OCI-LY7 (cell line): ENCODE measurements at regions not wholly inside any gene's neighbourhood (a gene's known extent, or its start where the extent isn't known, plus 50 kb on each side); places are given as distances from the start of the nearest gene placed in this dataset.

ENCODE experiments used
- BruUV-seq: library from RNA; stranded (reverse); fragments of 400-500 nt; replicated peaks from 2 replicates; lab custom pipeline; 2021; lab: Mats Ljungman, UMichigan
- CTCF ChIA-PET: fragments of 300-600 bp; sonication (Branson Sonifier 250); formaldehyde crosslinking; loops from one replicate; lab custom pipeline; 2022; ENCODE audit warnings: antibody characterized with exemption; ENCODE audit not compliant: unreplicated experiment; lab: Charles Lee
- POLR2A ChIA-PET: fragments of 300-600 bp; sonication (Branson Sonifier 250); formaldehyde crosslinking; loops from one replicate; lab custom pipeline; 2022; ENCODE audit warnings: antibody characterized with exemption; lab: Charles Lee
- DNase-seq: peaks from one replicate; pipeline ENCODE4 v3.0.0-alpha.2; 2015; ENCODE audit warnings: low spot score
- H2AFZ ChIP-seq: fragments of 200-600 bp; sonication (generic), shearing (Covaris generic); 2 replicates; pipeline ENCODE4 v1.6.1; 2014; ENCODE audit warnings: mild to moderate bottlenecking, antibody characterized with exemption, low read length, moderate library complexity
- H3K27ac ChIP-seq: fragments of 200-600 bp; sonication (generic); 2 replicates; pipeline ENCODE4 v1.5.1; 2014; ENCODE audit warnings: mixed run types, low read depth, mild to moderate bottlenecking, moderate library complexity, low read length, inconsistent platforms; ENCODE audit not compliant: poor library complexity, severe bottlenecking
- H3K36me3 ChIP-seq: fragments of 200-600 bp; sonication (generic); 2 replicates; pipeline ENCODE4 v1.6.1; 2014; ENCODE audit warnings: mild to moderate bottlenecking, antibody characterized with exemption, low read length, moderate library complexity, mixed read lengths; ENCODE audit not compliant: insufficient read depth
- H3K4me1 ChIP-seq: fragments of 200-600 bp; sonication (generic); 2 replicates; pipeline ENCODE4 v1.5.1; 2014; ENCODE audit warnings: mild to moderate bottlenecking, low read length; ENCODE audit not compliant: insufficient read depth, poor library complexity, severe bottlenecking
- H3K4me2 ChIP-seq: fragments of 200-600 bp; sonication (generic); 2 replicates; pipeline ENCODE4 v1.6.1; 2014; ENCODE audit warnings: mild to moderate bottlenecking, low read length
- H3K4me3 ChIP-seq: fragments of 200-600 bp; sonication (generic); 2 replicates; pipeline ENCODE4 v1.5.1; 2014; ENCODE audit warnings: mild to moderate bottlenecking, low read depth, low read length; ENCODE audit not compliant: poor library complexity, severe bottlenecking
- H3K79me2 ChIP-seq: fragments of 200-600 bp; sonication (generic); 2 replicates; pipeline ENCODE4 v1.6.1; 2016; ENCODE audit warnings: low read depth, mild to moderate bottlenecking, low read length, moderate library complexity, mixed read lengths; ENCODE audit not compliant: insufficient read depth
- H3K9me2 ChIP-seq: fragments of 200-600 bp; sonication (generic); 2 replicates; pipeline ENCODE4 v1.6.1; 2016; ENCODE audit warnings: mild to moderate bottlenecking, low read length, mixed read lengths; ENCODE audit not compliant: insufficient read depth
- H3K9me3 ChIP-seq: fragments of 200-600 bp; sonication (generic); 2 replicates; pipeline ENCODE4 v1.6.1; 2014; ENCODE audit warnings: mild to moderate bottlenecking, mixed run types, low read length, mixed read lengths
- H4K20me1 ChIP-seq: fragments of 200-600 bp; sonication (generic); 2 replicates; pipeline ENCODE4 v1.6.1; 2014; ENCODE audit warnings: mild to moderate bottlenecking, antibody characterized with exemption, low read length, moderate library complexity, mixed read lengths; ENCODE audit not compliant: insufficient read depth
- EZH2phosphoT487 ChIP-seq: fragments of 200-600 bp; sonication (generic); IDR thresholded peaks from 2 replicates; pipeline ENCODE4 v1.6.1; 2018; ENCODE audit warnings: low read depth, borderline replicate concordance, mild to moderate bottlenecking, mixed run types, antibody characterized with exemption, low read length, moderate library complexity, mixed read lengths
- intact Hi-C: fragments of 100-400 bp; cut with micrococcal nuclease; formaldehyde crosslinking; loops from one replicate; pipeline ENCODE4 v1.10.0; 2022; ENCODE audit not compliant: unreplicated experiment
- TF ChIP-seq, protein P1 (sequence below): fragments of 200-600 bp; sonication (generic); conservative IDR thresholded peaks from 2 replicates; pipeline ENCODE4 v1.5.1; 2014; ENCODE audit warnings: mild to moderate bottlenecking, antibody characterized with exemption, low read length, moderate library complexity, mixed read lengths

DNA sequence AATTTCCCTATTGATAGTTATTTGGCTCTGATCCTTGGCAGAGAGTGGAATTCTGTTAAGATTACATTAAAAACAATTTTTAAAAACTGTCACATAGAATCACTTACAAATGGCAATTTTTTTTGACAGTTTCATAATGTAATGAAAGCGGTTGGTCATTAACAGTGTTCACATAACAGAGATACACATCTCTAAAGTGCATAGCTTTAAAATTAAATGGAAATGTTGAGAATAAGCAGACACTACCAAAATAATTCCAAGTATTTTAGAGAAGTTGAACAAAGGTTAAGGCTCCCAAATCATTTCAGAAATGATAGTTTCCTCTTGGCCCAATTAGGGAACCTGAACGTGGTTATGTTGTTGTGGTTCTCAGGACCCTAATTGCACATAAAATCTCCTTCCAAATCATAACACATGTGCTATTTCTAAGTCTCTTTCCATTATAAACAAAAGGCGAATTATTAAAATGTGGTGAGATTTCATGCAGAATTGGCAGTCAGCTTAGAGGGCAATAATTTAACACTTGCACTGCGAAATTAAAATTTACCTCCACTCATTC, 528.9 kb upstream of the FZD8 start:
- Histone ChIP-seq H3K9me3 (no peaks in the 10 kb centered on the region), H2AFZ (no peak overlapping the region), H3K79me2 (no peaks in the 10 kb centered on the region), H3K4me1 (no peaks in the 10 kb centered on the region), H4K20me1 (no peaks in the 10 kb centered on the region), H3K27ac (no peak overlapping the region), H3K36me3 (no peaks in the 10 kb centered on the region), H3K4me2 (no peak overlapping the region), H3K9me2 (no peaks in the 10 kb centered on the region), H3K4me3 (no peak overlapping the region)
- POLR2A ChIA-PET: no interaction called here
- TF ChIP-seq, protein P1, sequence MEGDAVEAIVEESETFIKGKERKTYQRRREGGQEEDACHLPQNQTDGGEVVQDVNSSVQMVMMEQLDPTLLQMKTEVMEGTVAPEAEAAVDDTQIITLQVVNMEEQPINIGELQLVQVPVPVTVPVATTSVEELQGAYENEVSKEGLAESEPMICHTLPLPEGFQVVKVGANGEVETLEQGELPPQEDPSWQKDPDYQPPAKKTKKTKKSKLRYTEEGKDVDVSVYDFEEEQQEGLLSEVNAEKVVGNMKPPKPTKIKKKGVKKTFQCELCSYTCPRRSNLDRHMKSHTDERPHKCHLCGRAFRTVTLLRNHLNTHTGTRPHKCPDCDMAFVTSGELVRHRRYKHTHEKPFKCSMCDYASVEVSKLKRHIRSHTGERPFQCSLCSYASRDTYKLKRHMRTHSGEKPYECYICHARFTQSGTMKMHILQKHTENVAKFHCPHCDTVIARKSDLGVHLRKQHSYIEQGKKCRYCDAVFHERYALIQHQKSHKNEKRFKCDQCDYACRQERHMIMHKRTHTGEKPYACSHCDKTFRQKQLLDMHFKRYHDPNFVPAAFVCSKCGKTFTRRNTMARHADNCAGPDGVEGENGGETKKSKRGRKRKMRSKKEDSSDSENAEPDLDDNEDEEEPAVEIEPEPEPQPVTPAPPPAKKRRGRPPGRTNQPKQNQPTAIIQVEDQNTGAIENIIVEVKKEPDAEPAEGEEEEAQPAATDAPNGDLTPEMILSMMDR: no peak
- TF ChIP-seq EZH2phosphoT487: no peak
- CTCF ChIA-PET: no interaction called here
- intact Hi-C loops: no loop called here
- BruUV-seq: no TSS peak
- DNase-seq: no peak

DNA sequence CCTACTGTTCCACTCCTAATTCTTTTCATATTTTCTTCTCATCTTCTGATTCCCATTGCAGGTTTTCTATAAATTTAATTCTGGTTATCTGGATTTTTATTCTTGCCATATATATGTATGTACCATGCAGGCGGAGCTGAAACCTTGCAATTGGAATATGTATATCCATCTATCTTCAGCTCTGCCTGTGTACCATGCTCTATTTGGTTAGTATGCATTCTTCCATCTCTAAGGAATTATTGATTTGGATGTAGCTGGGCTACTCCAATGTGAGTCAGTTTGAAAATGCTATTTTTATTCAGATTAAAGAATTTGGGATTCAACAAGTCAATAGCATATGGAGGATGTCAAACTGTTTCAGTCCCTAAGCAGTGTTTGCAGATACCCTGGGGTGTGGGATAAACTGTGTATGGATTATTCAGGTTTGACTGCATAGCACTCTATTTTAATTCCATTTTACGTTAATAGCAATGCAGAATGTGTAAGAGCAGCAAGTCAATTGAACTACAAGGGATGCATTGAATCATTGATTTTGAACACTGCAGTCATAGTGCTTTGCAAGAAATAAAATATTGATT, 528.1 kb upstream of the FZD8 start:
- H3K27ac ChIP-seq: no peak overlapping the region
- H2AFZ ChIP-seq: no peak overlapping the region
- ChIA-PET CTCF (no interaction called here), POLR2A (interaction anchor here (1.6 kb wide), 1 partner anchor 8 kb away, joined by 3 read pairs; no protein-coding TSS in a partner anchor)
- H4K20me1 ChIP-seq: no peaks in the 10 kb centered on the region
- H3K4me2 ChIP-seq: no peak overlapping the region
- H3K4me3 ChIP-seq: no peak overlapping the region
- no peaks in the 10 kb centered on the region for H3K79me2 ChIP-seq
- H3K9me2 ChIP-seq: no peaks in the 10 kb centered on the region
- no peak for TF ChIP-seq EZH2phosphoT487
- TF ChIP-seq, protein P1: no peak
- H3K9me3 ChIP-seq: no peaks in the 10 kb centered on the region
- BruUV-seq: no TSS peak
- no peaks in the 10 kb centered on the region for H3K36me3 ChIP-seq
- no peak for DNase-seq
- intact Hi-C loops: no loop called here
- H3K4me1 ChIP-seq: no peaks in the 10 kb centered on the region

DNA sequence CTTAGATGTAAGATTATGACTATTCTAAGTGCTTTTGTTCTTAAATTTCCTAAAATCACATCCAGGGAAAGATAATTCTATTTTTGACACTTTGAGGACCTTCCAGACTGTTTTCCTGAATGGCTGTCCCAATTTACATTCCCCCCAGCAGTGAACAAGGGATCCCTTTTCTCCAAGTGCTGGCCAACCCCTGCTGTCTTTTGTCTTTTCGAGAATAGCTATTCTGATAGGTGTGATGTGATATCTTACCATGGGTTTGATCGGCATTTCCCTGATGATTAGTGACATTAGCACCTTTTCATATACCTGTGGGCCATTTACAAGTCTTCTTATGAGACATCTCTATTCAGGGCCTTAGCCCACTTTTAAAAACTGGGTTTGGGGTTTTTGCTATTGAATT, 526.7 kb upstream of the FZD8 start:
- H3K27ac ChIP-seq: no peak overlapping the region
- DNase-seq: no peak
- POLR2A ChIA-PET: interaction anchor here (1.6 kb wide), 1 partner anchor 10 kb away, joined by 3 read pairs; no protein-coding TSS in a partner anchor
- H2AFZ ChIP-seq: no peak overlapping the region
- no peak overlapping the region for H3K4me3 ChIP-seq
- no peaks in the 10 kb centered on the region for H3K9me3 ChIP-seq
- no peaks in the 10 kb centered on the region for H4K20me1 ChIP-seq
- no TSS peak for BruUV-seq
- no peak for TF ChIP-seq EZH2phosphoT487
- TF ChIP-seq, protein P1: no peak
- no peaks in the 10 kb centered on the region for H3K4me1 ChIP-seq
- CTCF ChIA-PET: interaction anchor here (1.0 kb wide), 1 partner anchor 9 kb away, joined by 3 read pairs; no protein-coding TSS in a partner anchor
- no peak overlapping the region for H3K4me2 ChIP-seq
- H3K9me2 ChIP-seq: no peaks in the 10 kb centered on the region
- no peaks in the 10 kb centered on the region for H3K36me3 ChIP-seq
- H3K79me2 ChIP-seq: no peaks in the 10 kb centered on the region
- intact Hi-C loops: no loop called here
